HepG2 (cell line): ENCODE measurements at regions not wholly inside any gene's neighbourhood (a gene's known extent, or its start where the extent isn't known, plus 50 kb on each side); places are given as distances from the start of the nearest gene placed in this dataset.
A peak's percentile ranks its signal among the peaks of the same experiment; 100 is the strongest.

Source experiments
- ATF2 ChIP-seq: sonication (generic); formaldehyde crosslinking; IDR thresholded peaks from 2 replicates; pipeline ENCODE4 v1.4.0; 2020; ENCODE audit warnings: missing genetic modification reagents
- ATF6 ChIP-seq: sonication (generic); formaldehyde crosslinking; conservative IDR thresholded peaks from 2 replicates; pipeline ENCODE4 v1.4.0; 2020; ENCODE audit warnings: missing genetic modification reagents
- EP300 ChIP-seq, 3 experiments: sonication (generic) in 1 of 3; formaldehyde crosslinking in 1 of 3; IDR thresholded peaks; 2 replicates each; pipeline versions ENCODE4 v1.5.1 to v1.6.1; 2011 to 2020; ENCODE audit warnings: low read depth in 2 of 3, low read length in 2 of 3, borderline replicate concordance in 1 of 3, improper control_type of control experiment in 1 of 3, mild to moderate bottlenecking in 1 of 3, missing genetic modification reagents in 1 of 3, moderate library complexity in 1 of 3
- IKZF4 ChIP-seq: sonication (generic); formaldehyde crosslinking; IDR thresholded peaks from 2 replicates; pipeline ENCODE4 v1.5.1; 2020; ENCODE audit warnings: borderline replicate concordance, mild to moderate bottlenecking, low read depth, missing genetic modification reagents; ENCODE audit errors: not compliant biosample characterization
- KLF16 ChIP-seq, 2 experiments: sonication (generic) in 1 of 2; formaldehyde crosslinking in 1 of 2; IDR thresholded peaks; 2 replicates each; pipeline versions ENCODE4 v1.6.1 to v1.8.0; 2016 to 2023; ENCODE audit warnings: missing genetic modification reagents in 2 of 2, missing compliant biosample characterization in 1 of 2
- MEF2D ChIP-seq: sonication (generic); formaldehyde crosslinking; IDR thresholded peaks from 2 replicates; pipeline ENCODE4 v1.5.1; 2020; ENCODE audit warnings: mild to moderate bottlenecking, missing genetic modification reagents
- NFIC ChIP-seq: IDR thresholded peaks from 2 replicates; pipeline ENCODE4 v1.6.1; 2012; ENCODE audit warnings: mild to moderate bottlenecking, low read length, inconsistent platforms
- SKIL ChIP-seq: sonication (generic); formaldehyde crosslinking; IDR thresholded peaks from 2 replicates; pipeline ENCODE4 v1.8.0; 2022; ENCODE audit warnings: missing genetic modification reagents, mild to moderate bottlenecking, moderate library complexity, borderline replicate concordance
- SMAD1 ChIP-seq: sonication (generic); formaldehyde crosslinking; IDR thresholded peaks from 2 replicates; pipeline ENCODE4 v1.4.0; 2020; ENCODE audit warnings: missing genetic modification reagents, low read depth, mild to moderate bottlenecking, borderline replicate concordance
- SP2 ChIP-seq: sonication (generic); formaldehyde crosslinking; IDR thresholded peaks from 2 replicates; pipeline ENCODE4 v1.5.1; 2020; ENCODE audit warnings: mild to moderate bottlenecking, missing genetic modification reagents
- SP5 ChIP-seq: IDR thresholded peaks from 2 replicates; pipeline ENCODE4 v1.6.1; 2016; ENCODE audit warnings: low read depth, borderline replicate concordance
- TFE3 ChIP-seq: IDR thresholded peaks from 2 replicates; pipeline ENCODE4 v1.6.1; 2016
- TOE1 ChIP-seq: sonication (generic); formaldehyde crosslinking; IDR thresholded peaks from 2 replicates; pipeline ENCODE4 v1.4.0; 2020; ENCODE audit warnings: mild to moderate bottlenecking, missing genetic modification reagents
- U2AF2 ChIP-seq: fragments of 200-400 bp; formaldehyde crosslinking; IDR thresholded peaks from 2 replicates; pipeline ENCODE4 v1.6.1; 2017; ENCODE audit warnings: low read depth, mild to moderate bottlenecking, low read length
- ZBED4 ChIP-seq: sonication (generic); formaldehyde crosslinking; IDR thresholded peaks from 2 replicates; pipeline ENCODE4 v1.4.0; 2020; ENCODE audit warnings: missing genetic modification reagents, borderline replicate concordance
- ZBTB20 ChIP-seq: sonication (generic); formaldehyde crosslinking; IDR thresholded peaks from 2 replicates; pipeline ENCODE4 v1.8.1; 2023; ENCODE audit warnings: missing genetic modification reagents, low read depth, mild to moderate bottlenecking, borderline replicate concordance
- ZNF253 ChIP-seq: sonication (generic); formaldehyde crosslinking; IDR thresholded peaks from 2 replicates; pipeline ENCODE4 v1.8.0; 2022; ENCODE audit warnings: mild to moderate bottlenecking, missing genetic modification reagents, borderline replicate concordance
- ZNF879 ChIP-seq: sonication (generic); formaldehyde crosslinking; IDR thresholded peaks from 2 replicates; pipeline ENCODE4 v1.8.1; 2023; ENCODE audit warnings: missing genetic modification reagents

- peak; percentile 45; the same call in 1 of the 2 replicates for TF ChIP-seq TFE3 (CRISPR knock-in tag)
- no peak for TF ChIP-seq TOE1 (CRISPR knock-in tag)
- TF ChIP-seq ZNF879 (CRISPR knock-in tag) = no peak
- TF ChIP-seq NFIC = peak; percentile 98
- no peak for TF ChIP-seq IKZF4 (CRISPR knock-in tag)
- TF ChIP-seq SKIL (CRISPR knock-in tag) = no peak
- no peak for TF ChIP-seq SP5 (CRISPR knock-in tag)
- no peak for TF ChIP-seq KLF16 (CRISPR knock-in tag; IDR thresholded peaks at IDR 0.05)
- 0 out of 2 replicates have a peak, but pooled peaks have one; percentile 49 for TF ChIP-seq MEF2D
- TF ChIP-seq ZBED4 (CRISPR knock-in tag) = no peak
- no peak for TF ChIP-seq SP2 (CRISPR knock-in tag)
- TF ChIP-seq ZBTB20 (CRISPR knock-in tag) = peak; percentile 23; the same call in 1 of the 2 replicates
- no peak for TF ChIP-seq ATF6 (CRISPR knock-in tag)
- TF ChIP-seq EP300 (IDR thresholded peaks at IDR 0.05; ENCODE audit: low read depth in 2 of 2, low read length in 2 of 2) = peak in 1 of 2 experiments; percentile 98; a peak in 2 of 4 replicates
- TF ChIP-seq EP300 (CRISPR knock-in tag; IDR thresholded peaks at IDR 0.05; ENCODE audit: borderline replicate concordance) = peak; percentile 69; the same call in 1 of the 2 replicates
- TF ChIP-seq ZNF253 = no peak
- 0 out of 2 replicates have a peak, but pooled peaks have one; percentile 42 for TF ChIP-seq ATF2
- no peak for TF ChIP-seq U2AF2
- TF ChIP-seq SMAD1 = no peak
Observed at GRCh38 chrX:20479896-20480295, 213.2 kb upstream of the RPS6KA3 start (continued).
